D721Med (cell line): ENCODE measurements at regions not wholly inside any gene's neighbourhood (a gene's known extent, or its start where the extent isn't known, plus 50 kb on each side); places are given as distances from the start of the nearest gene placed in this dataset.

Experiments
- DNase-seq: peaks from one replicate; pipeline ENCODE4 v3.0.0; 2011; ENCODE audit warnings: low spot score; ENCODE audit not compliant: insufficient read length
- FAIRE-seq: peaks from 2 replicates; lab custom pipeline; 2011; peaks lifted over from hg19 to GRCh38; lab: Jason Lieb, UNC
- CTCF ChIP-seq: IDR thresholded peaks from 2 replicates; pipeline ENCODE4 v1.5.1; 2012; ENCODE audit warnings: mild to moderate bottlenecking, control low read depth; ENCODE audit not compliant: insufficient read depth; ENCODE audit errors: missing control alignments

DNA sequence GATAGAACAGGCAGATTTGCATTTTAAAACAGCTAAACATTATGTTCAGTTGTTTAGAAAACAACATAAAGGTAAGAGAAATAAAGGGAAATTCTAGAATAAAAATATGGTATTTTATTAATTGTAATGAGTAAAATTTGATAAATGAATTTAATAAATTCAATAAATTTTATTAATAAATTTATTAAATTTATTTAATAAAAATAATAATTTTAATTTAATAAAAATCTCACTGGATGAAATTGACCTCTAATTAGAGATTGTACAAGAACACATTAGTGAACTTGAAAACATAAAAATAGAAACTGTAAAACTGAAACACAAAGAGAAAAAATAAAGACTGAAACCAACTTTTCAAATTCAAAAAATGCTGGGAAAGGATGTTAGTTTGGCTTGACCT is 605.7 kb upstream of the LRRC4C start:
- DNase-seq, result no peak
- FAIRE-seq, result no peak

DNA sequence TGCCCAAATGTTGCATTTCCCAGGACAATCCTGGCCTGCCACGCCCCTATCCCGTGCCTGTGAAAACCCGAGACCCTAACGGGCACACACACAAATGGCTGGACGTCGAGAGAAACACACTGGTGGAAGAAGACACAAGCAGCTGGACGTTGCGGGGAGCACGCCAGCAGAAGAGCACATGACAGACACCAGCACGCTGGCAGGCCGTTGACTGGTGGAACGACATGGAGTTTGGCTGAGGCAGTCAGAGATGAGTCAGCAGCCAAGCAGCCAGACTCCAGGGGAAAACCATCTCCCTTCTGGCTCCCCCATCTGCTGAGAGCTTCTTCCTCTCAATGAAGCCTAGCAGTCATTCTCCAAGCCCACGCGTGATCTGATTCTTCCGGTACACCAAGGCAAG is 606.7 kb upstream of the LRRC4C start:
- FAIRE-seq, result no peak
- no peak for DNase-seq
- no peak for TF ChIP-seq CTCF

More for the DNA sequence above, 605.7 kb upstream of the LRRC4C start:
- TF ChIP-seq CTCF, result no peak

DNA sequence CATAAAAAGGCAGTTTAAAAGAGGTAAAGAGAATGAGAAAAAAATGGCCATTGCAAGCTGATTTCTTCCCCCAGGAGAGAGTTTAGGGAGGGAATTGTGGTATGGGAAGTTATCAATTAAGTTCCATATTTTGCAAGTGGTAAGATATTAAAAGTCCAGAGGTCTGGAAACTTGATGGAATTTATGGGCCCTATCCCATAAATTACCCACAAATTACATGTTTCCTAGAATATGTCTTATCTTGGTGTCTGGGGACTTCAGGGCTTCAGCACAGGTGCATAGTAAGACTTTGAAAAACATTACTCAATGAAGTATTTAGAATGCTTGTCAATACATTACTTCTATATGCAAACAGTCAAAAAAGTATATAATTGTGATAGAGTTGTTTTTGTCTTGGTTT is 614.9 kb upstream of the LRRC4C start:
- FAIRE-seq (no peak), DNase-seq (no peak)
- TF ChIP-seq CTCF, result no peak

GRCh38 chr11:42075180-42075579 is 615.7 kb upstream of the LRRC4C start:
- TF ChIP-seq CTCF, result no peak
- FAIRE-seq, result no peak
- DNase-seq, result no peak

- no peak for TF ChIP-seq CTCF
- no peak for FAIRE-seq
These were observed 618.3 kb upstream of the LRRC4C start for GRCh38 chr11:42077794-42078193.

DNA sequence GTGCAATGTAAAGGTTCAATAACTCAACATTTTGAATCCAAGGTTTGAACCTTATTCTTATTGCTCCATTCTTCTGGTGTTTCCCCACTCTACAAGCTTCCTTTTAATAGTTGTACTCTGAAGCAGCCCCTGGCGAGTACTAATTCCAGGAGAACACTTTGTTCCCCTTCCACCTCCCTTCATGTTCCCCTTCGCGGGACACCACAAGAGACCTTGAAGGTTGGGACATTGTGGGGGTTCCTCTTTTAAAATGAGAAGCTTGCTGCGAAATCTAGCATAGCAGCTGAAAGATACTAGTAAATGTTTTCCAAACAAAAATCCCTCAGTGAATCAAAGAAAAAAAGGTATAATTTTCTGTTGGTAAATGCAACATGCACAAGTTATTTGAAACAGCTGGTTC is 626.3 kb upstream of the LRRC4C start:
- DNase-seq, result no peak
- no peak for FAIRE-seq
- no peak for TF ChIP-seq CTCF

More at GRCh38 chr11:42077794-42078193, 618.3 kb upstream of the LRRC4C start:
- DNase-seq, result no peak

- FAIRE-seq (no peak), DNase-seq (no peak)
- no peak for TF ChIP-seq CTCF
These were observed 634.1 kb upstream of the LRRC4C start for GRCh38 chr11:42093541-42093940.
